ENCODE measurements at regions not wholly inside any gene's neighbourhood (a gene's known extent, or its start where the extent isn't known, plus 50 kb on each side); places are given as distances from the start of the nearest gene placed in this dataset.

DNA sequence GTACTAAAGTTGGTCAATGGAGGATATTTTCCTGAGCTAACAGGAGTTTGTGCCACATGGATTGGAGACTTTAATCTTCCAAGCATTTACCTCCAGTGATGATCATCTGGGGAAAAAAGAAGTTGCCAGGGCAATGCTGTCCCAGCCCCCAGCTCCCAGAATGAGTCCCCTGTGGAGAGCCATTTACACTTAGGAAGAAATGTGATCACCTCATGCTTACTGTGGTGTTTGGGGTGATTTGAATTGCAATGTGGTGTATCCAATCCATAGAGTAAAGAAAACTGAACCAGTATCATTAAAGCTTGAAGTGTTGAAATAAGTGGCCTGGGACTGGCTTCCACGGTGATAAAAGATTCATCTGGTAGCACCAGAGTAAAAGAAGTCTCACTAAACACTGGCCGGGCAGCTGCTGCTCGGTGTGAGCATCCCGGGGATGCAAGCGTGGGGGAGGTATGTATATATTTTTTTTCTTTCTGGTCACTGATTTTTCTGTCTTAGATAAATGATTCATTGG lies 117.2 kb upstream of the NTM start:
- TF ChIP-seq POLR2AphosphoS5 (IDR thresholded peaks at IDR 0.05; ENCODE audit: low read depth, low read length) = no peak
- no peak for TF ChIP-seq SPI1 (IDR thresholded peaks at IDR 0.05; ENCODE audit: low read depth, low read length)
- TF ChIP-seq TAF1 (IDR thresholded peaks at IDR 0.05; ENCODE audit: low read depth, low read length) = no peak
- no peak for TF ChIP-seq POLR2A (IDR thresholded peaks at IDR 0.05; ENCODE audit: low read depth, low read length)
- no peak for TF ChIP-seq POU2F2 (IDR thresholded peaks at IDR 0.05; ENCODE audit: low read depth, low read length)
- no peak for TF ChIP-seq PAX5 (IDR thresholded peaks at IDR 0.05; ENCODE audit: insufficient read depth, low read length, severe bottlenecking)
- DNase-seq (ENCODE audit: insufficient read length, low spot score) = no peak
- no peak for FAIRE-seq

DNA sequence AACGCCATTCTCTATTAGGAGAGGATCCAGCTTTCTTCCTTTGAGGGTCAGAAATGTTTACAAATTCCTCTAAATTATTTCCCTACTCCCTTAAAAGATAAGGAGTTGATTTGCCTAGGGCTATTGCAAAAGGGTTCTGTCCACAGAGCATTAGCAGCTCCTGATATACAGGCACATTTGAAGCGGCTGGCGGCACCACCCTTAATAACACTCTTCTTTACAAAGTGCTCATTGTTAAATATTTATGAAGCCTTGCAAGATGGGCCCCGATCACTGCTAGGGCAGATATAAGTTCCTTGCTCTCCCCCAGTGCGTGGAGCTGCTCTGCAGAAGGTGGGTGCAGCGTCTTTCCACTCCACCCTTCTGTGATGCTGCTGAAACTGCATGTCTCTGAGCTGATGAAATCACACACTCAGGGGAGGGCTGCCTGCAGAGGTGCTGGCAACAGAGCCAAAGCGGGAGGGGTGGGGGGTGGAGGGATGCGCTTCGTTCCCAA lies 116.7 kb upstream of the NTM start:
- FAIRE-seq = no peak
- TF ChIP-seq POLR2AphosphoS5 (IDR thresholded peaks at IDR 0.05; ENCODE audit: low read depth, low read length) = no peak
- TF ChIP-seq SPI1 (IDR thresholded peaks at IDR 0.05; ENCODE audit: low read depth, low read length) = no peak
- TF ChIP-seq PAX5 (IDR thresholded peaks at IDR 0.05; ENCODE audit: insufficient read depth, low read length, severe bottlenecking) = no peak
- TF ChIP-seq POLR2A (IDR thresholded peaks at IDR 0.05; ENCODE audit: low read depth, low read length) = no peak
- no peak for TF ChIP-seq POU2F2 (IDR thresholded peaks at IDR 0.05; ENCODE audit: low read depth, low read length)
- no peak for TF ChIP-seq TAF1 (IDR thresholded peaks at IDR 0.05; ENCODE audit: low read depth, low read length)
- no peak for DNase-seq (ENCODE audit: insufficient read length, low spot score)

- DNase-seq (ENCODE audit: insufficient read length, low spot score) (no peak), FAIRE-seq (no peak)
- TF ChIP-seq SPI1 (IDR thresholded peaks at IDR 0.05; ENCODE audit: low read depth, low read length) = no peak
- no peak for TF ChIP-seq TAF1 (IDR thresholded peaks at IDR 0.05; ENCODE audit: low read depth, low read length)
- no peak for TF ChIP-seq POLR2AphosphoS5 (IDR thresholded peaks at IDR 0.05; ENCODE audit: low read depth, low read length)
- TF ChIP-seq POU2F2 (IDR thresholded peaks at IDR 0.05; ENCODE audit: low read depth, low read length) = no peak
- no peak for TF ChIP-seq PAX5 (IDR thresholded peaks at IDR 0.05; ENCODE audit: insufficient read depth, low read length, severe bottlenecking)
- no peak for TF ChIP-seq POLR2A (IDR thresholded peaks at IDR 0.05; ENCODE audit: low read depth, low read length)
Measured at GRCh38 chr11:131254254-131254653, 116.2 kb upstream of the NTM start.

DNA sequence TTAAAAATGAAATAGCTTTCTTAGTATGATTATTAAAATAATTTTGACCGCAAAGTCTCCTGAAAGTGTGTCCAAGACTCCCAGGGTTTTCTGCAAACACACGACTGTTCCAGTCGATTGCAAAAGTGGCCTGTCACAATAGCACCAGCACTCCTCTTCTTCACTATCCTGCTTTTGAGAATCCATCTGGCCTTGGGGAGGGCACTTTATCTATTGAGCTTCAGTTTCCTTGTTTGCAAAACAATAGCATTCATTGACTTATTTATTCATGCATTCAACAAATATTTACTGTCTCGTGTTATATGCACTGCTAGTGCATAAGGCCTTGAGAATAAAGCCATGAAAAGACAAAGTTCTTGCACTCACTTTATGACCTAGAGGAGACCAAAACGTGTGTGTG lies 96.2 kb upstream of the NTM start:
- TF ChIP-seq POLR2A (IDR thresholded peaks at IDR 0.05; ENCODE audit: low read depth, low read length) (no peak), PAX5 (IDR thresholded peaks at IDR 0.05; ENCODE audit: insufficient read depth, low read length, severe bottlenecking) (no peak), SPI1 (IDR thresholded peaks at IDR 0.05; ENCODE audit: low read depth, low read length) (no peak), POU2F2 (IDR thresholded peaks at IDR 0.05; ENCODE audit: low read depth, low read length) (no peak), TAF1 (IDR thresholded peaks at IDR 0.05; ENCODE audit: low read depth, low read length) (no peak), POLR2AphosphoS5 (IDR thresholded peaks at IDR 0.05; ENCODE audit: low read depth, low read length) (no peak)
- DNase-seq (ENCODE audit: insufficient read length, low spot score) = no peak
- FAIRE-seq = no peak

GRCh38 chr11:131275580-131275979 lies 94.8 kb upstream of the NTM start:
- DNase-seq (ENCODE audit: insufficient read length, low spot score) = no peak
- TF ChIP-seq POLR2A (IDR thresholded peaks at IDR 0.05; ENCODE audit: low read depth, low read length) (no peak), PAX5 (IDR thresholded peaks at IDR 0.05; ENCODE audit: insufficient read depth, low read length, severe bottlenecking) (no peak), TAF1 (IDR thresholded peaks at IDR 0.05; ENCODE audit: low read depth, low read length) (no peak), POLR2AphosphoS5 (IDR thresholded peaks at IDR 0.05; ENCODE audit: low read depth, low read length) (no peak), POU2F2 (IDR thresholded peaks at IDR 0.05; ENCODE audit: low read depth, low read length) (no peak), SPI1 (IDR thresholded peaks at IDR 0.05; ENCODE audit: low read depth, low read length) (no peak)
- FAIRE-seq = no peak

DNA sequence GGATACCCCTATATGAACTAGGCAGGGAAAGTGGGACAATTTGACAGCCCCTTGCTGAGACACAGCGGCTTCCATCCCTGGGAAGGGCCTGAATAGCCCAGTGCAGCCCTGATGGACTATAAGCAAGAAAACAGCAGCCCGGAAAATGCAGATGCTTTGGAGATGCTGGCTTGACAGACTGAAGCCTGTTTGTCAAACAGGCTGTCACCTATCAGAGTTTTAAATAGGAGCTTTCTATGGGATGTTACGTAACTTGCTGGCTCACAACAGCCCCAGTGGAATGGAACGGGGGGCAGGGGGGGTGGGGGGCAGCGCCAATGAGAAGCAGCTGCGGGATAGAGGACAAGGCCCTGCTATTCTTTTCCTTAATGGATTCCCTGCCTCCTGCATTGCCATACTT lies 91.9 kb upstream of the NTM start:
- DNase-seq (ENCODE audit: insufficient read length, low spot score) (no peak), FAIRE-seq (no peak)
- no peak for TF ChIP-seq SPI1 (IDR thresholded peaks at IDR 0.05; ENCODE audit: low read depth, low read length)
- TF ChIP-seq PAX5 (IDR thresholded peaks at IDR 0.05; ENCODE audit: insufficient read depth, low read length, severe bottlenecking) = no peak
- TF ChIP-seq POLR2A (IDR thresholded peaks at IDR 0.05; ENCODE audit: low read depth, low read length) = no peak
- no peak for TF ChIP-seq TAF1 (IDR thresholded peaks at IDR 0.05; ENCODE audit: low read depth, low read length)
- TF ChIP-seq POU2F2 (IDR thresholded peaks at IDR 0.05; ENCODE audit: low read depth, low read length) = no peak
- TF ChIP-seq POLR2AphosphoS5 (IDR thresholded peaks at IDR 0.05; ENCODE audit: low read depth, low read length) = no peak

- DNase-seq (ENCODE audit: insufficient read length, low spot score) (no peak), FAIRE-seq (no peak)
- TF ChIP-seq POLR2AphosphoS5 (IDR thresholded peaks at IDR 0.05; ENCODE audit: low read depth, low read length) (no peak), POLR2A (IDR thresholded peaks at IDR 0.05; ENCODE audit: low read depth, low read length) (no peak), TAF1 (IDR thresholded peaks at IDR 0.05; ENCODE audit: low read depth, low read length) (no peak), SPI1 (IDR thresholded peaks at IDR 0.05; ENCODE audit: low read depth, low read length) (no peak), PAX5 (IDR thresholded peaks at IDR 0.05; ENCODE audit: insufficient read depth, low read length, severe bottlenecking) (no peak), POU2F2 (IDR thresholded peaks at IDR 0.05; ENCODE audit: low read depth, low read length) (no peak)
Measured at GRCh38 chr11:131279654-131280384, 90.6 kb upstream of the NTM start.

DNA sequence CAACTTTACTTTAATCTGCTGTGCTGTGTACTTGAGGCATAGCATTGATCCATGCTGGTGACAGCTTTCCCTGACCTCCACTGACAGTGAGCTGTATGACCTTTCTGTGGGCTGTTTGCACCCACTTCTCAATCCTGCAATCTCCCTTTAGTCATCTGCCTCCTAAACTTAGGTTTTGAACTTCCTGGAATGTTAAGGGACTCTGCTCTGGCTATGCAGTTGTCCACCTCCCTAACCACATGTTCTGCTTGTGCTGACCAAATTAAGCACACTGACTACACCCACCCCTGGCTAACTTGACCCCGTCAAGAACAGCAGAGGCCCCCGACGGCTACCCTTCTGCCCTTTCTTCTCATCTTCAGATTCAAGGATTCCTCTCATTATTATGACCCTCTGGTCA lies 89.1 kb upstream of the NTM start:
- TF ChIP-seq POLR2A (IDR thresholded peaks at IDR 0.05; ENCODE audit: low read depth, low read length) (no peak), TAF1 (IDR thresholded peaks at IDR 0.05; ENCODE audit: low read depth, low read length) (no peak), POU2F2 (IDR thresholded peaks at IDR 0.05; ENCODE audit: low read depth, low read length) (no peak), POLR2AphosphoS5 (IDR thresholded peaks at IDR 0.05; ENCODE audit: low read depth, low read length) (no peak), SPI1 (IDR thresholded peaks at IDR 0.05; ENCODE audit: low read depth, low read length) (no peak), PAX5 (IDR thresholded peaks at IDR 0.05; ENCODE audit: insufficient read depth, low read length, severe bottlenecking) (no peak)
- DNase-seq (ENCODE audit: insufficient read length, low spot score) (no peak), FAIRE-seq (no peak)

DNA sequence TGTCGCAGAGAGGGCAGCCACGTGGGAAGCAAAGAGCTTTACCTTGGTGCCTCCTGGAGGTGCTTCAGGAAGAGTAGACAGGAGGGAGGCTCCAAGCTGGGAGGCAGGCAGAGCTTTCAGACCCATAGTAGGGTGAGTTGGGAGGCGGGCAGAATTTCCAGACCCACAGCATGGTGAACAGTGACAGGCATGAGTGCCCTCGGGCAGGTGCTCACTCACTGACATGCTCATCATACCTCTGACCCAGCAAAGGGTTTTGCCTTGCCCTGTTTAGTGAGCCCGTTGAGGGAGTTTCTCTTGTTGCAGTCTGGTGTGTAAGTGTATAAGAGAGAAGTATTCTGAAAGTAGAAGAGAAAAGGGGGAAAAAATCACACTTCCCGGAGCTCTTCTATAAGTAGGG lies 86.4 kb upstream of the NTM start:
- FAIRE-seq = no peak
- DNase-seq (ENCODE audit: insufficient read length, low spot score) = no peak
- TF ChIP-seq POLR2A (IDR thresholded peaks at IDR 0.05; ENCODE audit: low read depth, low read length) = no peak
- no peak for TF ChIP-seq SPI1 (IDR thresholded peaks at IDR 0.05; ENCODE audit: low read depth, low read length)
- TF ChIP-seq TAF1 (IDR thresholded peaks at IDR 0.05; ENCODE audit: low read depth, low read length) = no peak
- TF ChIP-seq PAX5 (IDR thresholded peaks at IDR 0.05; ENCODE audit: insufficient read depth, low read length, severe bottlenecking) = no peak
- TF ChIP-seq POLR2AphosphoS5 (IDR thresholded peaks at IDR 0.05; ENCODE audit: low read depth, low read length) = no peak
- TF ChIP-seq POU2F2 (IDR thresholded peaks at IDR 0.05; ENCODE audit: low read depth, low read length) = no peak

All from GM12891 (cell line).